ENCODE measurements at regions not wholly inside any gene's neighbourhood (a gene's known extent, or its start where the extent isn't known, plus 50 kb on each side); places are given as distances from the start of the nearest gene placed in this dataset.

DNA sequence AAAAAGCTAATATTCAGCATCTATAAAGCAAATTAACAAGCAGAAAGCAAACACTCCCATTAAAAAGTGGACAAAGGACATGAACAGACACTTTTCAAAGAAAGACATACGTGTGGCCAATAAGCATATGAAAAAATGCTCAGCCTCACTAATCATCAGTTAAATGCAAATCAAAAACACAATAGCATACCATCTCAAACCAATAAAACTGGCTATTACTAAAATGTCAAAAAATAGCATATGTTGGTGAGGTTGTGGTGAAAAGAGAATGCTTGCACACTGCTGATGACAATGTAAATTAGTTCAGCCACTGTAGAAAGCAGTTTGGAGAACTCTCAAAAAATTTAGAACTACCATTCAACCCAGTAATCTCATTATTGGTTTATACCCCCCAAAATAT is 284.6 kb upstream of the KCND2 start:
- H3K9me3 ChIP-seq (ENCODE audit: control insufficient read depth, low read length), result no peaks in the 10 kb centered on the region
- no peaks in the 10 kb centered on the region for H3K36me3 ChIP-seq (ENCODE audit: control insufficient read depth, insufficient read depth, low read length)
- no peak overlapping the region for H3K9ac ChIP-seq (ENCODE audit: extremely low read depth, low read length, poor library complexity, severe bottlenecking)
- peaks cover 5% of the 10 kb centered on the region for H3K9me3 Mint-ChIP-seq
- no peak for DNase-seq
- H3K27ac ChIP-seq (ENCODE audit: low read depth, low read length), result no peak overlapping the region
- no peaks in the 10 kb centered on the region for H3K4me1 Mint-ChIP-seq
- no peak overlapping the region for H3K4me3 Mint-ChIP-seq
- 100% methylated on average over 1 of the region's 1 CpG for WGBS, 2 experiments (ENCODE audit: insufficient coverage in 1 of 2, insufficient read length in 1 of 2)
- no peaks in the 10 kb centered on the region for H3K27me3 Mint-ChIP-seq (ENCODE audit: insufficient read depth)
- H3K36me3 Mint-ChIP-seq (ENCODE audit: low read depth), result no peaks in the 10 kb centered on the region
- no peak overlapping the region for H3K27ac Mint-ChIP-seq
- no peak for TF ChIP-seq CTCF (conservative IDR thresholded peaks at IDR 0.05)
- H3K4me1 ChIP-seq (ENCODE audit: control insufficient read depth, insufficient read depth, low read length), result no peaks in the 10 kb centered on the region
- H3K27me3 ChIP-seq (ENCODE audit: control insufficient read depth, insufficient read depth, low read length, poor library complexity, severe bottlenecking), result no peaks in the 10 kb centered on the region
- H3K4me3 ChIP-seq (ENCODE audit: low read length), result no peak overlapping the region

DNA sequence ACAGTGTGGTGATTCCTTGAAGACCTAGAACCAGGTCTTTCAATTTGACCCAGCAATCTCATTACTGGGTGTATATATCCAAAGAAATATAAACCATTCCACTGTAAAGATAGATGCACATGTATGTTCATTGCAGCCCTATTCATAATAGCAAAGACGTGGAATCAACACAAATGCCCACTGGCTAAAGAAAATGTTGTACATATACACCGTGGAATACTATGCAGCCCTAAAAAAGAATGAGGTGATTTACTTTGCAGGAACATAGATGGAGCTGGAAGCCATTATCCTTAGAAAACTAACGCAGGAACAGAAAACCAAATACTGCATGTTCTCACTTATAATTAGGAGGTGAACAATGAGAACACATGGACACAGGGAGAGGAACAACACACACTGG is 278.0 kb upstream of the KCND2 start:
- DNase-seq, result no peak
- no peaks in the 10 kb centered on the region for H3K27me3 ChIP-seq (ENCODE audit: control insufficient read depth, insufficient read depth, low read length, poor library complexity, severe bottlenecking)
- H3K4me1 ChIP-seq (ENCODE audit: control insufficient read depth, insufficient read depth, low read length), result no peaks in the 10 kb centered on the region
- WGBS, 2 experiments (ENCODE audit: insufficient coverage in 1 of 2, insufficient read length in 1 of 2), result 90 to 92% methylated on average over 3 of the region's 3 CpGs
- H3K4me3 ChIP-seq (ENCODE audit: low read length), result no peak overlapping the region
- H3K27me3 Mint-ChIP-seq (ENCODE audit: insufficient read depth), result no peaks in the 10 kb centered on the region
- no peak overlapping the region for H3K27ac ChIP-seq (ENCODE audit: low read depth, low read length)
- H3K9me3 Mint-ChIP-seq, result peaks cover 12% of the 10 kb centered on the region
- peaks cover 4% of the 10 kb centered on the region for H3K9me3 ChIP-seq (ENCODE audit: control insufficient read depth, low read length)
- no peak overlapping the region for H3K9ac ChIP-seq (ENCODE audit: extremely low read depth, low read length, poor library complexity, severe bottlenecking)
- no peak overlapping the region for H3K27ac Mint-ChIP-seq
- no peak for TF ChIP-seq CTCF (conservative IDR thresholded peaks at IDR 0.05)
- no peak overlapping the region for H3K4me3 Mint-ChIP-seq
- H3K36me3 Mint-ChIP-seq (ENCODE audit: low read depth), result no peaks in the 10 kb centered on the region
- H3K4me1 Mint-ChIP-seq, result no peaks in the 10 kb centered on the region
- H3K36me3 ChIP-seq (ENCODE audit: control insufficient read depth, insufficient read depth, low read length), result no peaks in the 10 kb centered on the region

DNA sequence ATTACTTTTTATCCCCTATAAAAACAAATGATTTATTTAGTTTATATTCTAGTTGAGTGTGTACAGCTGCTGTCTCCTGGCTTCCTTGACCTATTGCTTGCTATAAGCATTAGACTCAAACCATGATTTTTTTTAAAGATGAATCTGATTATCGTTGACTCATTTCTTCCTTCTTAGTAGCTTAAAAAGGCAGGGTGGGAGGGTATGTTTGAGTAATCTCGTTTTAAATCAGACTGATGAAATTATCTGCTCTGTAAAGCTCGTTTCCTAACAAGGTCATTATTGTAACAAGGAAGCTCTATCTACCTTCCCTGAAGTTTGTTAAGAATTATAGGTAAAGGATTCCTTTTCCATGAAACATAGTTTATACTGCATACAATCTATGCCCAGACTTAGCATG is 276.3 kb upstream of the KCND2 start:
- no peaks in the 10 kb centered on the region for H3K4me1 ChIP-seq (ENCODE audit: control insufficient read depth, insufficient read depth, low read length)
- H3K9me3 ChIP-seq (ENCODE audit: control insufficient read depth, low read length), result peaks cover 4% of the 10 kb centered on the region
- no peak for DNase-seq
- H3K9ac ChIP-seq (ENCODE audit: extremely low read depth, low read length, poor library complexity, severe bottlenecking), result no peak overlapping the region
- no peak overlapping the region for H3K4me3 Mint-ChIP-seq
- WGBS, 2 experiments (ENCODE audit: insufficient coverage in 1 of 2, insufficient read length in 1 of 2), result 87 to 93% methylated on average over 3 of the region's 3 CpGs
- H3K9me3 Mint-ChIP-seq, result peaks cover 12% of the 10 kb centered on the region
- H3K27ac ChIP-seq (ENCODE audit: low read depth, low read length), result no peak overlapping the region
- H3K27me3 Mint-ChIP-seq (ENCODE audit: insufficient read depth), result no peaks in the 10 kb centered on the region
- no peak for TF ChIP-seq CTCF (conservative IDR thresholded peaks at IDR 0.05)
- H3K4me1 Mint-ChIP-seq, result no peaks in the 10 kb centered on the region
- no peak overlapping the region for H3K4me3 ChIP-seq (ENCODE audit: low read length)
- no peak overlapping the region for H3K27ac Mint-ChIP-seq
- no peaks in the 10 kb centered on the region for H3K27me3 ChIP-seq (ENCODE audit: control insufficient read depth, insufficient read depth, low read length, poor library complexity, severe bottlenecking)
- no peaks in the 10 kb centered on the region for H3K36me3 Mint-ChIP-seq (ENCODE audit: low read depth)
- no peaks in the 10 kb centered on the region for H3K36me3 ChIP-seq (ENCODE audit: control insufficient read depth, insufficient read depth, low read length)

All from endodermal cell (in vitro differentiated cells).